Lower lobe of right lung (tissue), 2 donors: ENCODE measurements at regions not wholly inside any gene's neighbourhood (a gene's known extent, or its start where the extent isn't known, plus 50 kb on each side); places are given as distances from the start of the nearest gene placed in this dataset.

Experiments
- ATAC-seq, 2 donors: fragments of 200-7000 bp; cut with Tn5 transposase; one replicate each; pipeline ENCODE4 v1.9.1; 2020 to 2022; ENCODE audit warnings: mild to moderate bottlenecking in 2 of 2, moderate library complexity in 2 of 2
- DNase-seq: peaks from one replicate; pipeline ENCODE4 v3.0.0-alpha.2; 2020
- H3K27ac ChIP-seq: fragments of 200-600 bp; one replicate; pipeline ENCODE4 v1.8.0; 2022
- H3K27me3 ChIP-seq: fragments of 200-600 bp; one replicate; pipeline ENCODE4 v1.8.0; 2022; ENCODE audit warnings: low read depth
- H3K36me3 ChIP-seq: fragments of 200-600 bp; one replicate; pipeline ENCODE4 v1.8.0; 2022; ENCODE audit warnings: mild to moderate bottlenecking
- H3K4me1 ChIP-seq: fragments of 200-600 bp; one replicate; pipeline ENCODE4 v1.8.0; 2022
- H3K4me3 ChIP-seq: fragments of 200-600 bp; one replicate; pipeline ENCODE4 v1.8.0; 2022; ENCODE audit warnings: mild to moderate bottlenecking
- H3K9me3 ChIP-seq: fragments of 200-600 bp; one replicate; pipeline ENCODE4 v1.8.0; 2022
- CTCF ChIP-seq: fragments of 200-600 bp; IDR thresholded peaks from one replicate; pipeline ENCODE4 v1.8.0; 2022; ENCODE audit warnings: antibody characterized with exemption, mild to moderate bottlenecking
- intact Hi-C: fragments of 100-400 bp; cut with DNase I; formaldehyde crosslinking; loops from one replicate; pipeline ENCODE4 v1.11.0; 2022
- donor health status: DM: no; HTN: yes; CAD: no; lungs with severe emphysema.

DNA sequence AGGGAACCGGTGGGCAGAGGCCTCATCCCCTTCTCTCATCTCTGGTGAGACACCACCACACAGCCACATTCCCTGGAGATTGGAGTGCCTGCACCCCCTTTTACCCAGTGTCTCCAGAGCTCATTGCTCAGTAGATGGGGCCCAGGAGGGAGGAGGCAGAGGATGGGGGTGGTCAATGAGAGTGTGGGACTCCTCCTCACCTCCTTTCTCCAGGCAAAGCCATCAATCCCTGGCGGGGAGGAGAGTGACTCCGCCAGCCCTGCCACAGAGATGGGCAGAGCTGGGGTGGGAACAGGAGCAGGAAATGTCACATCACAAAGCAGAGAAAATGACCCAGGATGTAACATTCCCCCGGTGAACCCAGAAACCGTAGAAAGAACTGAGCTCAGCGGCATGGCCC, 117.2 kb downstream of the MATN1 start:
- Histone ChIP-seq H3K9me3 (no peaks in the 10 kb centered on the region), H3K4me1 (no peaks in the 10 kb centered on the region), H3K27ac (no peak overlapping the region), H3K36me3 (no peaks in the 10 kb centered on the region), H3K4me3 (no peak overlapping the region), H3K27me3 (peaks cover 14% of the 10 kb centered on the region)
- no peak for TF ChIP-seq CTCF
- no peak for ATAC-seq
- DNase-seq: no peak
- intact Hi-C loops: no loop called here

GRCh38 chr1:30605441-30605920, 117.9 kb downstream of the MATN1 start:
- no peak for ATAC-seq
- no peak overlapping the region for H3K4me3 ChIP-seq
- intact Hi-C loops: no loop called here
- H3K27me3 ChIP-seq: peaks cover 9% of the 10 kb centered on the region
- no peaks in the 10 kb centered on the region for H3K4me1 ChIP-seq
- TF ChIP-seq CTCF: no peak
- no peaks in the 10 kb centered on the region for H3K36me3 ChIP-seq
- DNase-seq: no peak
- no peak overlapping the region for H3K27ac ChIP-seq
- H3K9me3 ChIP-seq: no peaks in the 10 kb centered on the region

GRCh38 chr1:30604801-30605440, 118.5 kb downstream of the MATN1 start:
- H3K27ac ChIP-seq: no peak overlapping the region

DNA sequence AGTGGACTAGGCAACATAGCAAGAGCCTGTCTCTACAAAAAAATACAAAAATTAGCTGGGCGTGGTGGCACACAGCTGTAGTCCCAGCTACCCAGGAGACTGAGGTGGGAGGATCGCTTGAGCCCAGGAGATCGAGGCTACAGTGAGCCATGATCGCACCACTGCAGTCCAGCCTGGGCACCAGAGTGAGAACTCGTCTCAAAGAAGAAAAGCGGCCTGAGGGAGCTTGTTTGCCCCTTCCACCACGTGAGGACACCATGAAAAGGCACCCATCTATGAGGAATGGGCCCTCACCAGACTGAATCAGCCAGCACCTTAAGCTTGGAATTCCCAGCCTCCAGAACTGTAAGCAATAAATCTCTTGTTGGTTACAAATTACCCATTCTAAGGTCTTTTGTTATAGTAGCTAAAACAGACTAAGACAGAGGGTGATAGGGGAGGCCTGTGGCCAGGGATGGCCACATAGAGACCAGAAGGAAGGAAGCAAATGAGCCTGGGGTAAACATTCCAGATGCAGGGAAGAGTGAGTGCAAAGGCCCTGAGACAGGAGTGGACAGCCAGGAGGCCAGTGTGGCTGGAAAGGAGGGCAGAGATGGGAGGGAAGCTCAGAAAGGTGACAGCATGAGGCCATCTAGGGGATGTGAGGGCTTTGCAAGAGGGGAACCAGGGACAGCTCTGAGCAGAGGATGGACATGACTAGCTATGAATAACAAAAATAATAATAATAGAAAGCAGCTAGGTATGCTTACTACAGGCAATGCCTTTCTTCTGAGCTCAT, 120.1 kb downstream of the MATN1 start:
- no peaks in the 10 kb centered on the region for H3K36me3 ChIP-seq
- TF ChIP-seq CTCF: no peak
- no peaks in the 10 kb centered on the region for H3K4me1 ChIP-seq
- H3K9me3 ChIP-seq: no peaks in the 10 kb centered on the region
- no peak overlapping the region for H3K27ac ChIP-seq
- ATAC-seq (no peak), DNase-seq (no peak)
- peaks cover 5% of the 10 kb centered on the region for H3K27me3 ChIP-seq
- H3K4me3 ChIP-seq: no peak overlapping the region
- intact Hi-C loops: no loop called here

More at GRCh38 chr1:30604801-30605440, 118.5 kb downstream of the MATN1 start:
- DNase-seq: no peak
- no peaks in the 10 kb centered on the region for H3K36me3 ChIP-seq
- intact Hi-C loops: no loop called here
- H3K27me3 ChIP-seq: peaks cover 9% of the 10 kb centered on the region
- H3K4me1 ChIP-seq: no peaks in the 10 kb centered on the region
- H3K4me3 ChIP-seq: no peak overlapping the region
- H3K9me3 ChIP-seq: no peaks in the 10 kb centered on the region
- no peak for ATAC-seq
- TF ChIP-seq CTCF: no peak

DNA sequence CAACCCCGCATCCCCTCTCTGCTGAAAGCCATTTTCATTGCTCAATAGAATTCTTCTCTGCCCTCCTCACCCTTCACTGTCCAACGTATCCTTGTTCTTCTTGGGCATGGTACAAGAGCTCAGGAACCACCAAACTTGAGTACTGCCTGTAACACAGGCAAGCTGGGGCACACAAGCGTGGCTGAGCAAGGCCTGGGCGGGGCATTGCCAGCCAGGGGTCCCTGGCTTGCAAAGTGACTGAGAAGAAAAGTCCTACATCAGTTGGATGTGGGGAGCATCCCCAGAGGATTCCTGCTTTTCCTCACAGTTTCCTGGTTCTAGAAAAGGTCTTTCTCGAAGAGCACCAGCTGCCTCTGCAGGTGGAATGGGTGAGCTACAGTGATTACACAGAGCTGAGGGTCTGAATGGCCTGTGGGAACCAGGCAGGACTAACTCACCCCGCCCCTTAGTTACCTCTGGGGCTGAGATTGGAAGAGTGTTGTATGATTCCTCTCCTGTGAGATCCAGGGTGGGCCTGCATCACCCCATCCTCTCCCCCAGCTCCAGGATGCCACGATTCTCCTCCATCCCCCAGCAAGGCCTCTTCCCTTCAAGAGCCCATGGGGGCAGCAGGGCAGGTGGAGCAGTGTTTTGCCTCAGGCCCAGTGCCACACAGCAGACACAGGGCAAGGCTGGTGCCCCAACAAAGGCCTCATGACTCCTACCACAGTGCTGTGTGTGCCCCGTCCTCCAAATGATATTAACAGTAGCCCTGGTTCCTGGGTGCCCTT, 121.9 kb downstream of the MATN1 start:
- intact Hi-C loops: no loop called here

More for the DNA sequence above, 121.9 kb downstream of the MATN1 start:
- no peak for ATAC-seq
- DNase-seq: no peak
- Histone ChIP-seq H3K4me1 (no peaks in the 10 kb centered on the region), H3K9me3 (no peaks in the 10 kb centered on the region), H3K27me3 (peaks cover 9% of the 10 kb centered on the region), H3K4me3 (no peak overlapping the region), H3K36me3 (no peaks in the 10 kb centered on the region), H3K27ac (no peak overlapping the region)
- no peak for TF ChIP-seq CTCF
